ENCODE measurements at regions not wholly inside any gene's neighbourhood (a gene's known extent, or its start where the extent isn't known, plus 50 kb on each side); places are given as distances from the start of the nearest gene placed in this dataset.

DNA sequence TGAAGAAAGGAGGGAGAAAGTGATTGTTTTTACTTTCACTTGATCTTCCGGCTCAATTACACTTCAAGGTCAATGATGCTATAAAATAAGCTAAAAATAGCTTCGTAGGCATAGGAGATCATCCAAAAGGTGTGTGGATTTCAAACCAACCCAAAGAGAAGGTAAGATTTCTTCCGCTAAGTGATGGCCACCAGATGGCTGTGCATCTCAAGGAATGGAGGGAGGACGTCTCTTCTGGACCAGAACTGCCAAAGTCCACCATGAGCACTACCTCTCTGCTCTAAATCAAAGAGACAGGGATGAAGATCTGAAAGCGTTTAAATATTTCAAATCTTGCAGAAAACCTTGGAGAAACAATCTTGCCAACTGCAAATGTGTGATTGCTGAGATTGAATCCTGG lies 199.1 kb upstream of the ZPLD1 start:
- TF ChIP-seq, protein P1, sequence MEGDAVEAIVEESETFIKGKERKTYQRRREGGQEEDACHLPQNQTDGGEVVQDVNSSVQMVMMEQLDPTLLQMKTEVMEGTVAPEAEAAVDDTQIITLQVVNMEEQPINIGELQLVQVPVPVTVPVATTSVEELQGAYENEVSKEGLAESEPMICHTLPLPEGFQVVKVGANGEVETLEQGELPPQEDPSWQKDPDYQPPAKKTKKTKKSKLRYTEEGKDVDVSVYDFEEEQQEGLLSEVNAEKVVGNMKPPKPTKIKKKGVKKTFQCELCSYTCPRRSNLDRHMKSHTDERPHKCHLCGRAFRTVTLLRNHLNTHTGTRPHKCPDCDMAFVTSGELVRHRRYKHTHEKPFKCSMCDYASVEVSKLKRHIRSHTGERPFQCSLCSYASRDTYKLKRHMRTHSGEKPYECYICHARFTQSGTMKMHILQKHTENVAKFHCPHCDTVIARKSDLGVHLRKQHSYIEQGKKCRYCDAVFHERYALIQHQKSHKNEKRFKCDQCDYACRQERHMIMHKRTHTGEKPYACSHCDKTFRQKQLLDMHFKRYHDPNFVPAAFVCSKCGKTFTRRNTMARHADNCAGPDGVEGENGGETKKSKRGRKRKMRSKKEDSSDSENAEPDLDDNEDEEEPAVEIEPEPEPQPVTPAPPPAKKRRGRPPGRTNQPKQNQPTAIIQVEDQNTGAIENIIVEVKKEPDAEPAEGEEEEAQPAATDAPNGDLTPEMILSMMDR (IDR thresholded peaks at IDR 0.05): peak in 2 of 4 experiments; percentile 40 to 69
- TF ChIP-seq POLR2A (IDR thresholded peaks at IDR 0.05): no peak
